Right lobe of liver (tissue), 6 donors: ENCODE measurements at regions not wholly inside any gene's neighbourhood (a gene's known extent, or its start where the extent isn't known, plus 50 kb on each side); places are given as distances from the start of the nearest gene placed in this dataset.

Experiments used
- ATAC-seq, 4 donors: fragments of 200-7000 bp; cut with Tn5 transposase; one replicate each; pipeline ENCODE4 v1.9.1; 2020; ENCODE audit warnings: mild to moderate bottlenecking in 4 of 4, moderate library complexity in 4 of 4
- DNase-seq, 3 donors: peaks; one replicate each; pipeline ENCODE4 v3.0.0-alpha.2; 2020
- H3K27ac ChIP-seq, 3 donors: fragments of 200-600 bp; one replicate each; pipeline ENCODE4 v1.8.0; 2022
- H3K27me3 ChIP-seq, 2 donors: fragments of 200-600 bp; one replicate each; pipeline ENCODE4 v1.8.0; 2022
- H3K36me3 ChIP-seq, 4 donors: fragments of 200-600 bp; sonication (generic) in 1 of 4; one replicate each; pipeline versions ENCODE4 v1.5.1 to v1.8.0; 2017 to 2022; ENCODE audit warnings: control low read depth in 1 of 4
- H3K4me1 ChIP-seq, 4 donors: fragments of 200-600 bp; sonication (generic) in 1 of 4; one replicate each; pipeline versions ENCODE4 v1.5.1 to v1.8.0; 2017 to 2022; ENCODE audit warnings: control low read depth in 1 of 4
- H3K4me3 ChIP-seq, 3 donors: fragments of 200-600 bp; one replicate each; pipeline ENCODE4 v1.8.0; 2022
- H3K9me3 ChIP-seq, 4 donors: fragments of 200-600 bp; sonication (generic) in 1 of 4; one replicate each; pipeline versions ENCODE4 v1.5.1 to v1.8.0; 2017 to 2022; ENCODE audit warnings: control low read depth in 1 of 4
- CTCF ChIP-seq, 4 donors: fragments of 200-600 bp in 3 of 4; fragments of 450-650 bp in 1 of 4; IDR thresholded peaks; one replicate each; pipeline versions ENCODE4 v1.5.1 to v1.8.0; 2016 to 2022; ENCODE audit warnings: antibody characterized with exemption in 4 of 4, mild to moderate bottlenecking in 2 of 4
- POLR2A ChIP-seq: fragments of 450-650 bp; IDR thresholded peaks from one replicate; pipeline ENCODE4 v1.6.1; 2017; ENCODE audit warnings: antibody characterized with exemption, mild to moderate bottlenecking
- WGBS: methylation state at CpG from one replicate; pipeline ENCODE4 v1.1.6; 2018; ENCODE audit warnings: low coverage, low lambda C conversion rate; ENCODE audit not compliant: insufficient coverage; ENCODE audit errors: missing lambda C conversion rate; 5-methylcytosine and 5-hydroxymethylcytosine counted together
- intact Hi-C, 2 donors: fragments of 100-400 bp; cut with DNase I; formaldehyde crosslinking; loops; one replicate each; pipeline versions ENCODE4 v1.11.2 to v1.14.1; 2022
- donor health status: DM: no; HTN: yes; CAD: no.
- donor health status: DM: no; HTN: no; CAD: no.
- donor health status: DM: no; HTN: no; CAD: no.
- donor health status: DM: no; HTN: yes; CAD: no.
- donor health status: DM: no; HTN: yes; CAD: no.

DNA sequence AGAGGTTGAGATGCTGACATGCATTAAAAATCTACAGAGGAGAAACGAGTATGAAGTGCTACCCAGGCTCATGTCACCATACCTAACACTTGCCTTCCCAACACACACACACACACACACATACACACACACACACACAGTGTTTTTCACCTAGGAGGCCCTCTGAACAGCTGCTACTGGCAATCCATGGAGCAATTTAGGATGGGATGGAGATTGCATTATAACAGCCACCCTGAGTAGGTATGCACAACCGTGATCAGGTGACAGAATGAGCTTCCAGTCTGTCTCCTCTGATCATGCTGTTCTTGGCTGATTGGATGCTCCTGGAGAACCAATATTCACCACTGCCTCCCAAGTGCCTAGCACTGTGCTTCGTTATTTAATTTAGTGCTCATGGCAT lies 528.5 kb upstream of the CDH5 start:
- no peaks in the 10 kb centered on the region for H3K4me1 ChIP-seq
- no peaks in the 10 kb centered on the region for H3K36me3 ChIP-seq
- no peak for DNase-seq
- H3K4me3 ChIP-seq = no peak overlapping the region
- H3K9me3 ChIP-seq = no peaks in the 10 kb centered on the region
- no peak for ATAC-seq
- H3K27ac ChIP-seq = no peak overlapping the region
- TF ChIP-seq CTCF (IDR thresholded peaks at IDR 0.05) (no peak), POLR2A (no peak)
- intact Hi-C loops = no loop called here
- 53% methylated on average over 3 of the region's 3 CpGs for WGBS
- no peaks in the 10 kb centered on the region for H3K27me3 ChIP-seq

DNA sequence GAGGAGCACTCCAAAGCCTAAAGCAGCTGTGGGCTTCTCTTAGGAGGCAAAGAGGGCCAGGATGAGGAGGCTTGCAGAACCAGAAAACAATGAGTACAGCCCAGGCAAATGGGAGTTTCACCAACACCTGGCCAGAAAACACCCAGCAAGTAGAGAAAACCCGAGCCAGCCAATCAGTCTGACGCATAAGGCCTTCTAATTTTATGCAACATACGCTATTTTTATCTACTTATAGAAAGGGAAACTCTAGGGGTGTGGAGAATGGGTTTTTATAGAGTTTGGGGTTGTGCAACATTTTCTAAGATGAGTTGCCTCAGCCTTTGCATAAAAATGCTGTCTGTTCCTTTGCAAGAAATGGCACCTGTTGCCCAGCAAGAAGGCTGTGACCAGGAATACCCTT lies 529.0 kb upstream of the CDH5 start:
- DNase-seq (no peak), ATAC-seq (no peak)
- Histone ChIP-seq H3K27ac (no peak overlapping the region), H3K36me3 (no peaks in the 10 kb centered on the region), H3K27me3 (no peaks in the 10 kb centered on the region), H3K4me3 (no peak overlapping the region), H3K4me1 (no peaks in the 10 kb centered on the region), H3K9me3 (no peaks in the 10 kb centered on the region)
- intact Hi-C loops = no loop called here
- TF ChIP-seq CTCF (IDR thresholded peaks at IDR 0.05) (no peak), POLR2A (no peak)
- 50% methylated on average over 3 of the region's 3 CpGs for WGBS

DNA sequence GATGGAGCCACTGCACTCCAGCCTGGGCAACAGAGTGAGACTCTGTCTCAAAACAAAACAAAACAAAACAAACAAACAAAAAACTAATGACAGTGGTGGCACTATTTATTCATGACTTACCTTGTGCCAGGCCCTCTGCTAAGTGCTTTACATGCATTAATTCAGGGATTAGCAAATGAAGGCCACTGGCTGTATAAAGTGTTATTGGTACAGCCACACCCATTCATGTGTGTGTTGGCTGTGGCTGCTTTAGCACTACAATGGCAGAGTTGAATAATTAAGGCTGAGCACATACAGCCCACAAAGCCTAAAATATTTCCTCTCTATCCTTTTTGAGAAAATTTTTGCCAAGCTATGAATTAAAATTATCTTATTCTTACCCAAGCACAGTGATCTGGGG lies 531.8 kb upstream of the CDH5 start:
- no peaks in the 10 kb centered on the region for H3K27me3 ChIP-seq
- no peaks in the 10 kb centered on the region for H3K9me3 ChIP-seq
- DNase-seq = no peak
- ATAC-seq = no peak
- H3K36me3 ChIP-seq = no peaks in the 10 kb centered on the region
- H3K4me3 ChIP-seq = no peak overlapping the region
- no peaks in the 10 kb centered on the region for H3K4me1 ChIP-seq
- no peak for TF ChIP-seq CTCF (IDR thresholded peaks at IDR 0.05)
- TF ChIP-seq POLR2A = no peak
- no peak overlapping the region for H3K27ac ChIP-seq
- intact Hi-C loops = no loop called here

DNA sequence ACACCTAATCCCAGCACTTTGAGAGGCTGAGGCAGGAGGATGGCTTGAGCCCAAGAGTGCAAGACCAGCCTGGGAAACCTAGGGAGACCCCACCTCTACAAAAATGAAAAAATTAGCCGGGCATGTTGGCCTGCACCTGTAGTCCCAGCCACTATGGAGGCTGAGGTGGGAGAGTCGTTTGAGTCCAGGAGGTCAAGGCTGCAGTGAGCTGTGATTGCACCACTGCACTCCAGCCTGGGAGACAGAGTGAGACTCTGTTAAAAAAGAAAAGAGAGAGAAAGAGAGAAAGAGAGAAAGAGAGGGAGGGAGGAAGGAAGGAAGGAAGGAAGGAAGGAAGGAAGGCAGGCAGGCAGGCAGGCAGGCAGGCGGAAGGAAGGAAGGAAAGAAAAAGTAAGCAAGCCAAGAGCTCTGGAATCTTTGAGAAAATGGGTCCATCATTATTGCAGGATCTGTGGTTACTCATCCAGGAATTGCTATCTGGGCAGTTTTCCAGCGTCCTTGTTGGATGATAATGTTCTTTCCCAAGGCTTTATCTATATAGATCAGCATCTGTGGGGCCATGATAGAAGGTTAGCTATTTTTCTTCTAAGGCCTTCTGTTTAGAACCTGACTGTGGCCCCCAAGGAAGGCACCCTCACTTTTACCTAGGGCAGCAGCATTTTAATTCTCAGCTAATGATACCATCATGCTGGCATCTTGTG lies 533.2 kb upstream of the CDH5 start:
- H3K4me1 ChIP-seq = no peaks in the 10 kb centered on the region
- no peaks in the 10 kb centered on the region for H3K9me3 ChIP-seq
- TF ChIP-seq CTCF (IDR thresholded peaks at IDR 0.05) (no peak), POLR2A (no peak)
- WGBS = 33% methylated on average over 3 of the region's 4 CpGs
- intact Hi-C loops = no loop called here
- DNase-seq (no peak), ATAC-seq (no peak)
- no peak overlapping the region for H3K27ac ChIP-seq
- H3K4me3 ChIP-seq = no peak overlapping the region
- no peaks in the 10 kb centered on the region for H3K36me3 ChIP-seq
- H3K27me3 ChIP-seq = no peaks in the 10 kb centered on the region

DNA sequence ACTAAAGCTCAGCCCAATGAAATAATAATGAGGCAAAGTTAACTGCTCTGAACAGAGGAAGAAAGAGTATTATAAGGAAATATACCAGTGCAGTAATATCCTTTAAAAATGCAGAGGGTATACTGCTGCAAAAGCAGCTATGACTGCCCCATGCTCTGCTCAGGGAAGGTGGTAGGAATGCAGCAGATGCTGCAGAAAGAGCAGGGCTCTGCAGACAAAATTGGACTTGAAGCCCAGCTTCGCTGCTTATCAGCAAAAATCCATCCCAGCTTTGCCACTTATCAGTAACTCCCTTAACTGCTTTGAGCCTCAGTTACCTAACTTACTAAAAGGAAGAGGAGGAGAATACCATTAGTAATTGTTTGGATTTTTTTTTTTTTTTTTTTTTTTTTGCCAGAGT lies 533.8 kb upstream of the CDH5 start:
- no peak for TF ChIP-seq POLR2A
- TF ChIP-seq CTCF (IDR thresholded peaks at IDR 0.05) = no peak
- WGBS = 67% methylated on average over 1 of the region's 1 CpG

More for the DNA sequence above, 533.8 kb upstream of the CDH5 start:
- intact Hi-C loops = no loop called here
- Histone ChIP-seq H3K4me1 (no peaks in the 10 kb centered on the region), H3K4me3 (no peak overlapping the region), H3K27ac (no peak overlapping the region), H3K27me3 (no peaks in the 10 kb centered on the region), H3K36me3 (no peaks in the 10 kb centered on the region), H3K9me3 (no peaks in the 10 kb centered on the region)
- ATAC-seq (no peak), DNase-seq (no peak)
